ENCODE measurements at regions not wholly inside any gene's neighbourhood (a gene's known extent, or its start where the extent isn't known, plus 50 kb on each side); places are given as distances from the start of the nearest gene placed in this dataset.
"Not testable (repeated sequence)": the region's sequence is repeated elsewhere in the genome, so short reads cannot be mapped to it uniquely, and the experiment has no call there.

DNA sequence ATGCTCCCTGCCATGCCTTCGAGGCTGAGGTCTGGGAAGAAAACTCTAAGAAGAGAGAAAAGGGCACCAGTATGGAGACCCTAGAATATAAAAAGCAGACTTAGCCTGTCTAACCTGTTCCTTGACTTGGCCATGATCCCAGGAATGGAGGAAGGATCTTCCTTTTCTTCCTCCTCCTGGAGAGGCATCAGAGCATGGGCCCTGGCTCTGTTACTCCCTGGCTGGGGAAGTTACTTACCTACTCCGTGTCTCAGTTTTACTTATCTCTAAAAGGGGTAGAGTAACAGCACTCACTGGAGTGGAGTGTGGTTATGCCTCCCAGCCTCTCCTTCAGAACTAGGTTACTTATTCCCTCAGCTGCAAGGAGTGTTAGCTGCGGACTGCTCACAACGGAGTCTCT is 55.2 kb upstream of the PHF21A start:
- H3K4me3 ChIP-seq = no peak overlapping the region
- TF ChIP-seq EZH2 (IDR thresholded peaks at IDR 0.05) = no peak
- TF ChIP-seq FOXP2 (optimal IDR thresholded peaks at IDR 0.05; ENCODE audit: control extremely low read depth, extremely low read length, insufficient read depth) = no peak
- TF ChIP-seq POLR2AphosphoS5 (IDR thresholded peaks at IDR 0.05; ENCODE audit: borderline replicate concordance, low read depth, low read length) = no peak
- H3K27ac ChIP-seq = no peak overlapping the region
- DNase-seq (ENCODE audit: low read depth, low spot score) = no peak
- no peaks in the 10 kb centered on the region for H3K9me3 ChIP-seq (ENCODE audit: low read depth, low read length)
- no peak overlapping the region for H3K9ac ChIP-seq (ENCODE audit: insufficient read length)
- no peaks in the 10 kb centered on the region for H3K36me3 ChIP-seq (ENCODE audit: insufficient read depth, low read length)

DNA sequence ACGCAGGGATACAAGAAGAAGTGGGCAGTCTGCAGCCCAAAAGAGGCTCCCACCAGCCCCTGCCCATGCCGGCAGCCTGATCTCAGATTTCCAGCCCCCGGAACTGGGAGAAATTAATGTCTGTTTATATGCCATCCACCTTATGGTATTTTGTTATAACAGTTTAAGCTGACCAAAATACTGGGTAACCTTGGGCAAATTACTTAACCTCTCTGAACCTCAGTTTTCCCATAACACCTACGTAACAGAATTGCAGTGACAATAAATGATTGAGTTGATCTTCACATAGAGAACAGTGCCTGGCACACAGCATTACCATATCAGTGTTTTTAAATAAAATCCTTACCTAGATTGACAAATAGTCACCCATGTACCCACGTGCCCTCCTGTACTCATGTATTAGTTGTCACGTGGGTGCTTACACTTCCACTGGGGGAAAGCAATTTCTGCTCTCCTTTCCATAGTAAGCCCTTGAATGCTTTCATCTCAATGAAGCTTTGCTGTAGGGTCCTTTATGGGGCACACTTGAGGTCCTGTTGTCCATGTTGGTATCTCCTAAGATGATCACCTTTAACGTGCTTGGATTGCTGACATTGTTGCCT is 54.2 kb upstream of the PHF21A start:
- Histone ChIP-seq H3K27ac (no peak overlapping the region), H3K36me3 (ENCODE audit: insufficient read depth, low read length) (no peaks in the 10 kb centered on the region), H3K4me3 (no peak overlapping the region), H3K9me3 (ENCODE audit: low read depth, low read length) (no peaks in the 10 kb centered on the region), H3K9ac (ENCODE audit: insufficient read length) (no peak overlapping the region)
- DNase-seq (ENCODE audit: low read depth, low spot score) = no peak
- no peak for TF ChIP-seq EZH2 (IDR thresholded peaks at IDR 0.05)
- no peak for TF ChIP-seq POLR2AphosphoS5 (IDR thresholded peaks at IDR 0.05; ENCODE audit: borderline replicate concordance, low read depth, low read length)
- TF ChIP-seq FOXP2 (optimal IDR thresholded peaks at IDR 0.05; ENCODE audit: control extremely low read depth, extremely low read length, insufficient read depth) = no peak

DNA sequence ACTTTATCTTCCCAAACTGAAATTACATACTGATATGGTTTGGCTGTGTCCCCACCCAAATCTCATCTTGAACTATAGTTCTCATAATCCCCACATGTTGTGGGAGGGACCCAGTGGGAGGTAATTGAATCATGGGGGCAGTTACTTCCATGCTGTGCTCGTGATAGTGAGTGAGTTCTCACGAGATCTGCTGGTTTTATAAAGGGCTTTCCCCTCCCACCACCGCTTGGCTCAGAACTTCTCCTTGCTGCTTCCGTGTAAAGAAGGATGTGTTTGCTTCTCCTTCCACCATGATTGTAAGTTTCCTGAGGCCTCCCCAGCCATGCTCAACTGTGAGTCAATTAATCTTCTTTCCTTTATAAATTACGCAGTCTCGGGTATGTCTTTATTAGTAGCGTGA is 50.4 kb upstream of the PHF21A start:
- H3K9ac ChIP-seq (ENCODE audit: insufficient read length); DNase-seq (ENCODE audit: low read depth, low spot score); H3K27ac ChIP-seq; H3K9me3 ChIP-seq (ENCODE audit: low read depth, low read length); H3K4me3 ChIP-seq; H3K36me3 ChIP-seq (ENCODE audit: insufficient read depth, low read length): not testable (repeated sequence)

All from SK-N-MC (cell line).